HG02870 (cell line): ENCODE measurements at regions not wholly inside any gene's neighbourhood (a gene's known extent, or its start where the extent isn't known, plus 50 kb on each side); places are given as distances from the start of the nearest gene placed in this dataset.
"Not testable (repeated sequence)": the region's sequence is repeated elsewhere in the genome, so short reads cannot be mapped to it uniquely, and the experiment has no call there.

ENCODE experiments used
- ATAC-seq: cut with Tn5 transposase; IDR thresholded peaks from one replicate; pipeline ENCODE4 v1.9.1; 2021; ENCODE audit warnings: mild to moderate bottlenecking, moderate library complexity; ENCODE audit not compliant: unreplicated experiment

DNA sequence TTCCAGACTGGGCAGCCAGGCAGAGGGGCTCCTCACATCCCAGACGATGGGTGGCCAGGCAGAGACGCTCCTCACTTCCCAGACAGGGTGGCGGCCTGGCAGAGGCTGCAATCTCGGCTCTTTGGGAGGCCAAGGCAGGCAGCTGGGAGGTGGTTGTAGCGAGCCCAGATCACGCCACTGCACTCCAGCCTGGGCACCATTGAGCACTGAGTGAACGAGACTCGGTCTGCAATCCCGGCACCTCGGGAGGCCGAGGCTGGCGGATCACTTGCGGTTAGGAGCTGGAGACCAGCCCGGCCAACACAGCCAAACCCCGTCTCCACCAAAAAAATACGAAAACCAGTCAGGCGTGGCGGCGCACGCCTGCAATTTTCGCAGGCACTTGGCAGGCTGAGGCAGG is 321.4 kb upstream of the SGCG start:
- not testable (repeated sequence) for ATAC-seq

DNA sequence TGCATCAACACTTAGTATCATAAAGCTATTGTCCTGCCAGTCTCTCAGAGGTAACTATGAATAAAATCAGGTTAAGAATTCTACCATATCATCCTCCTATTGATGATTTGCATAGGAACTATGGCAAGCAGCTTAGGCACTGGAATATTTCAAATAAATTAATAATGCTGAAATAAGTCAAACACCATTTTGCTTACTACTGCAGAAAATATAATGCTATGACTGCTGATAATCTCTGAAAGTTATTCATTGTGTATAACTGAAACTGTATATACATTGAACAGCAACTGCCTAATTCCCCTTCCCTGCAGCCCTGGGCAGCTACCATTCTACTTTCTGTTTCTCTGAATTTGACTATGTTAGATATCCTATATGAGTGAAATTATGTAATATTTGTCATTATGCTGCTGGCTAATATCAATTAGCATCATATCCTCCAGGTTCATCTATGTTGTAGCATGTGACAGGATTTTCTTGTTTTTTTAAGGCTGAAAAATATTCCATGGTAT is 318.8 kb upstream of the SGCG start:
- ATAC-seq, result no peak

- no peak for ATAC-seq
Observed at GRCh38 chr13:22862478-22862877, 318.3 kb upstream of the SGCG start.

DNA sequence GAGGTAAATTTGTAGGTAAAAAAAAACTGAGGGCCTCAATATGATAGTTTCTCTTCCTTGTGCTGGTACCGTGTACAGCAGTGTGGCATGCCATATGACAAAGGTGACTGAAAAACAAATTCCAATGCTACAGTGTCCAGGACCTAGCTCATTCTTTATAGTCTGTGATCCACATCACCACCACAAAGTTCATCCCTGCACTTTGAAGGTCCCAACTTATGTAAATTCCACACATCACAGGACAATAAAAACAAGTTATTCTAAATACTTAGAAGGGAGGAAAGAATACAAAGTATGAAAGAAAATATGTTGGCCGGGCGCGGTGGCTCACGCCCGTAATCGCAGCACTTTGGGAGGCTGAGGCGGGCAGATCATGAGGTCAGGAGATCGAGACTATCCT is 314.6 kb upstream of the SGCG start:
- ATAC-seq, result no peak

DNA sequence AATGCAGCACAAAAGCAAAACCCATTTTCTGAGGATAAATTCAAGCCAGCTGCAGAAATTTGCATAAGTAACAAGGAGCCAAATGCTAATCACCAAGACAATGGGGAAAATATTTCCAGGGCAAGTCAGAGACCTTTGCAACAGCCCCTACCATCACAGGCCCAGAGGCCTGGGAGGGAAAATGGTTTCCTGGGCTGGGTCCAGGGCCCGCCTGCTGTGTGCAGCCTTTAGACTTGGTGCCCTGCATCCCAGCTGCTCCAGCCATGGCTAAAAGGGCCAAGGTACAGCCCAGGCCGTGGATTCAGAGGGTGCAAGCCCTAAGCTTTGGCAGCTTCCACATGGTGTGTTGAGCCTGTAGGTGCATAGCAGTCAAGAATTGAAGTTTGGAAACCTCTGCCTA is 309.5 kb upstream of the SGCG start:
- ATAC-seq, result no peak

GRCh38 chr13:22874839-22875238 is 305.9 kb upstream of the SGCG start:
- ATAC-seq, result no peak

GRCh38 chr13:22877421-22877820 is 303.4 kb upstream of the SGCG start:
- no peak for ATAC-seq

GRCh38 chr13:22880741-22881720 is 299.7 kb upstream of the SGCG start:
- ATAC-seq, result no peak

- ATAC-seq, result not testable (repeated sequence)
Observed at GRCh38 chr13:22881721-22882608, 298.8 kb upstream of the SGCG start.

GRCh38 chr13:22883262-22883840 is 297.4 kb upstream of the SGCG start:
- ATAC-seq, result peak; percentile 76

DNA sequence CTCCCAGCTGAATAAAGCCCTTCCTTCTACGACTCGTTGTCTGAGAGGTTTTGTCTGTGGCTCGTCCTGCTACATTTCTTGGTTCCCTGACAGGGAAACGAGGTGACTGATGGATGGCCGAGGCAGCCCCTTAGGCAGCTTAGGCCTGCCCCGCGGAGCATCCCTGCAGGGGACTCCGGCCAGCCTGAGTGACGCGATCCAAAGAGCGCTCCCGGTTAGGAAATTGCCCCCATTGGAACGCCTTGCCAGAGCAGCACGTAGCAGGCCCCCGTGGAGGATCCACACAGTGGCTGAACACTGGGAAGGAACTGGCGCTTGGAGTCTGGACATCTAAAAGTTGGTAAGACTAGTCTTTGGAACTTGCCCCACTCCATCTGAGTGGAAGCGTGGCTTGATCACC is 296.8 kb upstream of the SGCG start:
- ATAC-seq, result peak; percentile 17

- not testable (repeated sequence) for ATAC-seq
Observed at GRCh38 chr13:22886061-22886460, 294.7 kb upstream of the SGCG start.

DNA sequence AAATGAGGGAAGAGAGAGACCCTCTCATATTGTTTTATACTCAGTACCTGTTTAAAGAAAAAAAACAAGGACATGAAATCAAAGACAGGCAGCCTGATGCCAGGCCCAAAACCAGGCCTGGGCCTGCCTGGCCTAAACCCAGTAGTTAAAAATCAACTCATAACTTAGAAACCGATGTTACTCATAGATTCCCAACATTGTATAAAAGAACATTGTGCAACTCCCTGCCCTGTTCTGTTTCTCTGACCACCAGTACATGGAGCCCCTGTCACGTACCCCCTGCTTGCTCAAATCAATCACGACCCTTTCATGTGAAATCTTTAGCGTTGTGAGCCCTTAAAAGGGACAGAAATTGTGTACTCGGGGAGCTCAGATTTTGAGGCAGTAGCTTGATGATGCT is 291.4 kb upstream of the SGCG start:
- ATAC-seq, result not testable (repeated sequence)

DNA sequence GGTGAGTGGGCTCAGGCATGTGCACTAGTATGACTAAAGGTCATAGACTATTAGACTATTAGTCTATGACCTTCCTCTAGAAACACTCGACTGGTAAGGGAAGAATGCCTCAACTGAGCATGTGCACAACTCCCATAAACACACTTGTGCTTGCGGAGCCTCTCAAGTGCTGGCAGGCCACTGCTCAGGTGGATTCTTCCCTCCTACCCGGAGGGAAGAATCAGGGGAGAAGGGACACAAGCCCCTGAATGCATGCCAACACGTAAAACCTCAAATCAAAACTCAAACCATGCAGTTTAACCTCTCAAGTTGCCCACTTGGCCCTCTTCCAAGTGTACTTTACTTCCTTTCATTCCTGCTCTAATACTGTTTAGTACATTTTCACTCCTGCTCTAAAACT is 287.6 kb upstream of the SGCG start:
- ATAC-seq, result no peak

DNA sequence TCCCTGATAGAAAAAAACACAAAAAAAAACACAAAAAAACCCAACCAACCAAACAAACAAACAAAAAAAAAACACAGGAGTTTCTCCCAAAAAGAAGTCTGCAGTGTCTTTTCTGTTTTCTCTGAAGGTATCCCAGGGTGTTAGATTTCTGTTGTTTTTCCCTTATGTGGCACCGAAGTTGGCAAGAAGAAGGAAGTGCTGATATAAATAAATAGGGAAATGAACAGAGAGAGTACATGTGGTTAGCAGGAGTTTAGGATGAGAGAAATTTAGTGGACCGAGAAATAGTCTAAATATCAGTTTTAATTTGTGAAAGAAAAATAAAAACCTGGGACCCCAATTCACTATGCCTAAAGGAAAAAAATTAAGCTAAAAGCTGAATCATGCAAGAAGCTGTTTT is 287.0 kb upstream of the SGCG start:
- ATAC-seq, result no peak

GRCh38 chr13:22897571-22898314 is 283.0 kb upstream of the SGCG start:
- no peak for ATAC-seq

DNA sequence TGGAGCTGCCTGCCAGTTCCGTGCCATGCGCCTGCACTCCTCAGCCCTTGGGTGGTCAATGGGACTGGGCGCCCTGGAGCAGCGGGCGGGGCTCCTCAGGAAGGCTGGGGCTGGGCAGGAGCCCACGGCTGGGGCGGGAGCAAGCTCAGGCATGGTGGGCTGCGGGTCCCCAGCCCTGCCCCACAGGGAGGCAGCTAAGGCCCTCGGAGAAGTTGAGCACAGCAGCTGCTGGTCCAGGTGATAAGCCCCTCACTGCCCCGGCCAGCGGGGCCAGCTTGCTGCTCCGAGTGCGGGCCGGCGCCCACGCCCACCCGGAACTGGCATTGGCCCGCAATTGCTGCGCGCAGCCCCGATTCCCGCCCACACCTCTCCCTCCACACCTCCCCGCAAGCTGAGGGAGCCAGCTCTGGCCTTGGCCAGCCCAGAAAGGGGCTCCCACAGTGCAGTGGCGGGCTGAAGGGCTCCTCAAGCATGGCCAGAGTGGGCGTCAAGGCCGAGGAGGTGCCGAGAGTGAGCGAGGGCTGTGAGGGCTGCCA is 280.3 kb upstream of the SGCG start:
- not testable (repeated sequence) for ATAC-seq

DNA sequence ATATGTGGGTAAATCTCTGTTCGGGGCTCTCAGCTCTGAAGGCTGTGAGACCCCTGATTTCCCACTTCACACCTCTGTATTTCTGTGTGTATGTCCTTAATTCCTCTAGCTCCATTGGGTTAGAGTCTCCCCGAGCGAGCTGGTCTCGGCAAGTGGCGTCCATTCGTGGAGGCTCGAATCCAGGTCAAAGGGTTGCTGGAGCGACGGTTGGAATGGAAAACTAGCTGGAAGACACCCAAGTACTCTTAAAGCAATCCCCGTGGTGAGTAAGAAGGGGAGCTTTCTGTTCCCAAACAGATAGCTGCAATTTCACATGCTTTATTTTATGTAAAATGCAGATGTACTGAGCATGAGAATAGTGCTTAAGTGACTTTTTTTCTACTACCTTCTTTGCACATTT is 277.5 kb upstream of the SGCG start:
- no peak for ATAC-seq

DNA sequence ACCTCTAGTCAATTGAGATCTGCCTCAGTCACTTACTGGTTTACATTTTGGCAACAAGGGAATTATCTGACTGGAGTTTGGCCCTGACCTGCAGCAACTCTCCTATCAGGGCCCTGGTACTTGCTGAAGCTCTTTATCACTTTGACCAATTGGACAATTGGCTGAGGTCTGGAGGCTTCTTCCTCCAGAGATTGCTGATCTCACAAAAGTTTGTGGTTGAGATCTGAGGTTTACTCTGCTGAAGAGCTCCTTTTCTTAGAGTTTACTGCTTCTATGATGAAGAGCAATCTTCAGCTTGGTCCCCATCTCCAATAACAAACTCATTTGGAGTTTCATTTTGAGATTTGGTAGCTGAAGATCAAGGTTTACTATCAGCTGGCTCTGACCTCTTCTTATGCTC is 276.9 kb upstream of the SGCG start:
- ATAC-seq, result no peak

GRCh38 chr13:22915442-22916082 is 265.2 kb upstream of the SGCG start:
- ATAC-seq, result peak; percentile 80
